CD14-positive monocyte (primary cell): ENCODE measurements at regions not wholly inside any gene's neighbourhood (a gene's known extent, or its start where the extent isn't known, plus 50 kb on each side); places are given as distances from the start of the nearest gene placed in this dataset.
A peak's percentile ranks its signal among the peaks of the same experiment; 100 is the strongest.

Source experiments
- DNase-seq, 3 donors: peaks; one replicate each; pipeline ENCODE4 v3.0.0-alpha.2; 2011 to 2022
- H2AFZ ChIP-seq: 2 replicates; pipeline ENCODE4 v1.6.0; 2012; ENCODE audit warnings: mild to moderate bottlenecking, low read depth, low read length, inconsistent platforms; ENCODE audit not compliant: insufficient read depth, poor library complexity, severe bottlenecking
- H3K27ac ChIP-seq, 2 donors: 1 replicate in 1 of 2; 2 replicates in 1 of 2; pipeline ENCODE4 v1.5.1; 2012 to 2013; ENCODE audit warnings: low read length in 2 of 2, control low read depth in 1 of 2, inconsistent platforms in 1 of 2, low read depth in 1 of 2, mild to moderate bottlenecking in 1 of 2
- H3K27me3 ChIP-seq, 2 donors: one replicate each; pipeline versions ENCODE4 v1.6.0 to v1.6.1; 2011 to 2013; ENCODE audit warnings: low read length in 2 of 2; ENCODE audit not compliant: control insufficient read depth in 2 of 2, insufficient read depth in 2 of 2
- H3K36me3 ChIP-seq, 2 donors: replicated peaks in 1 of 2; 1 replicate in 1 of 2; 2 replicates in 1 of 2; pipeline versions ENCODE4 v1.5.1 to v1.6.1; 2012 to 2013; ENCODE audit warnings: low read length in 2 of 2, control low read depth in 1 of 2, inconsistent platforms in 1 of 2, mild to moderate bottlenecking in 1 of 2; ENCODE audit not compliant: insufficient read depth in 2 of 2, control insufficient read depth in 1 of 2
- H3K4me1 ChIP-seq, 2 donors: 1 replicate in 1 of 2; 2 replicates in 1 of 2; pipeline versions ENCODE4 v1.5.1 to v1.6.1; 2012 to 2013; ENCODE audit warnings: low read length in 2 of 2, control low read depth in 1 of 2, inconsistent platforms in 1 of 2, mild to moderate bottlenecking in 1 of 2, moderate library complexity in 1 of 2; ENCODE audit not compliant: insufficient read depth in 2 of 2, control insufficient read depth in 1 of 2
- H3K4me2 ChIP-seq: replicated peaks from 2 replicates; pipeline ENCODE3; 2012; ENCODE audit warnings: low read length, moderate library complexity, mild to moderate bottlenecking; ENCODE audit not compliant: poor library complexity, severe bottlenecking; ENCODE audit errors: extremely low read depth
- H3K4me3 ChIP-seq, 3 experiments: fragments of 200-600 bp in 1 of 3; sonication (generic) in 1 of 3; replicated peaks in 1 of 3; 1 replicate in 2 of 3; 2 replicates in 1 of 3; pipeline ENCODE4 v1.5.1; 2011 to 2013; ENCODE audit warnings: low read length in 3 of 3, mild to moderate bottlenecking in 3 of 3, control low read depth in 2 of 3, low read depth in 2 of 3, inconsistent platforms in 1 of 3, moderate library complexity in 1 of 3
- H3K79me2 ChIP-seq: 2 replicates; pipeline ENCODE4 v1.6.0; 2012; ENCODE audit warnings: mild to moderate bottlenecking, control low read depth, inconsistent platforms, low read length, moderate library complexity; ENCODE audit not compliant: insufficient read depth
- H3K9ac ChIP-seq: 2 replicates; pipeline ENCODE4 v1.6.0; 2017; ENCODE audit warnings: low read length, mild to moderate bottlenecking; ENCODE audit not compliant: insufficient read depth, poor library complexity, severe bottlenecking
- H3K9me3 ChIP-seq, 2 donors: replicated peaks in 1 of 2; 1 replicate in 1 of 2; 2 replicates in 1 of 2; pipeline versions ENCODE4 v1.5.1 to v1.6.1; 2012 to 2013; ENCODE audit warnings: low read length in 2 of 2, control low read depth in 1 of 2; ENCODE audit not compliant: control insufficient read depth in 1 of 2, insufficient read depth in 1 of 2
- H4K20me1 ChIP-seq: 2 replicates; pipeline ENCODE4 v1.6.0; 2012; ENCODE audit warnings: mild to moderate bottlenecking, low read length, control low read depth, moderate library complexity; ENCODE audit not compliant: insufficient read depth
- H3K27ac Mint-ChIP-seq, 7 donors: one replicate each; pipeline ENCODE4 v1.8.0; 2020; ENCODE audit warnings: mild to moderate bottlenecking in 7 of 7, mixed read lengths in 7 of 7, moderate library complexity in 6 of 7, inconsistent platforms in 2 of 7
- H3K27me3 Mint-ChIP-seq, 3 donors: one replicate each; pipeline ENCODE4 v1.8.0; 2021 to 2022; ENCODE audit warnings: low read depth in 3 of 3, mild to moderate bottlenecking in 3 of 3, mixed read lengths in 3 of 3, moderate library complexity in 3 of 3, inconsistent platforms in 1 of 3
- H3K36me3 Mint-ChIP-seq, 2 donors: one replicate each; pipeline ENCODE4 v1.8.0; 2020; ENCODE audit warnings: mixed read lengths in 2 of 2, inconsistent platforms in 1 of 2, mild to moderate bottlenecking in 1 of 2
- H3K4me1 Mint-ChIP-seq: one replicate; pipeline ENCODE4 v1.8.0; 2020; ENCODE audit warnings: mild to moderate bottlenecking, mixed read lengths
- H3K4me3 Mint-ChIP-seq, 2 donors: one replicate each; pipeline ENCODE4 v1.8.0; 2020; ENCODE audit warnings: mild to moderate bottlenecking in 2 of 2, mixed read lengths in 2 of 2, moderate library complexity in 1 of 2
- H3K9me3 Mint-ChIP-seq, 7 donors: one replicate each; pipeline ENCODE4 v1.8.0; 2020 to 2022; ENCODE audit warnings: mixed read lengths in 7 of 7, mild to moderate bottlenecking in 6 of 7, moderate library complexity in 6 of 7, inconsistent platforms in 2 of 7
- WGBS: methylation state at CpG from one replicate; pipeline ENCODE4 v1.1.5; 2013; ENCODE audit warnings: missing lambda C conversion rate; ENCODE audit not compliant: insufficient coverage; 5-methylcytosine and 5-hydroxymethylcytosine counted together
- intact Hi-C, 2 donors: fragments of 100-400 bp; cut with micrococcal nuclease; formaldehyde crosslinking; loops; one replicate each; pipeline versions ENCODE4 v1.15.0 to v1.15.1; 2023
- TF ChIP-seq, protein P1 (sequence below): fragments of 200-600 bp; IDR thresholded peaks from one replicate; pipeline ENCODE4 v1.8.0; 2022; ENCODE audit warnings: antibody characterized with exemption, mild to moderate bottlenecking

DNA sequence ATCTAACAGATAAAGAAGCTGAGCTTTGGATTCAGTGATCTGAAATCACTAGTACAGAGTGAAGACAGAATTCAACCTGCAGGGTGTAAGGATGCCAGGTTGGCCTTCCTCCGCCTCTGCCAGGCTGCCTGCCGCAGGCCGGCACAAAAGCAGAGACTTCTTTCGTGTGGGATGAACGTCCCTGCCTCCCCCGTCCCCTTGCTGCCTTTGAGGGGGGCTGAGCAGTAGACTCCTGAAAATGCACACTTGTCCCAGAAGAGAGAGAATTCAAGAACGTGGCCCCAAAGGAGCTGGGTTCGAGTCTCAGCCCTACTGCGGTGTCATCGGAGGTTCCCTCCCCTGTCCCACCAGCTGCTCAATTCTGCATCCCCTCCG lies 154.3 kb downstream of the BCL11B start:
- Histone ChIP-seq H3K4me2 (no peak overlapping the region), H3K9me3 (peaks cover 0 to 4% of the 10 kb centered on the region in 2 donors), H3K4me1 (peaks cover 0 to 4% of the 10 kb centered on the region in 2 donors), H3K4me3 (no peak overlapping the region), H2AFZ (no peak overlapping the region), H3K27me3 (peaks cover 3 to 43% of the 10 kb centered on the region in 2 donors), H3K9ac (no peak overlapping the region), H3K36me3 (no peaks in the 10 kb centered on the region), H3K27ac (no peak overlapping the region), H3K79me2 (no peaks in the 10 kb centered on the region), H4K20me1 (no peaks in the 10 kb centered on the region)
- peaks cover 33 to 56% (median 36%) of the 10 kb centered on the region in 3 donors for H3K27me3 Mint-ChIP-seq
- TF ChIP-seq, protein P1, sequence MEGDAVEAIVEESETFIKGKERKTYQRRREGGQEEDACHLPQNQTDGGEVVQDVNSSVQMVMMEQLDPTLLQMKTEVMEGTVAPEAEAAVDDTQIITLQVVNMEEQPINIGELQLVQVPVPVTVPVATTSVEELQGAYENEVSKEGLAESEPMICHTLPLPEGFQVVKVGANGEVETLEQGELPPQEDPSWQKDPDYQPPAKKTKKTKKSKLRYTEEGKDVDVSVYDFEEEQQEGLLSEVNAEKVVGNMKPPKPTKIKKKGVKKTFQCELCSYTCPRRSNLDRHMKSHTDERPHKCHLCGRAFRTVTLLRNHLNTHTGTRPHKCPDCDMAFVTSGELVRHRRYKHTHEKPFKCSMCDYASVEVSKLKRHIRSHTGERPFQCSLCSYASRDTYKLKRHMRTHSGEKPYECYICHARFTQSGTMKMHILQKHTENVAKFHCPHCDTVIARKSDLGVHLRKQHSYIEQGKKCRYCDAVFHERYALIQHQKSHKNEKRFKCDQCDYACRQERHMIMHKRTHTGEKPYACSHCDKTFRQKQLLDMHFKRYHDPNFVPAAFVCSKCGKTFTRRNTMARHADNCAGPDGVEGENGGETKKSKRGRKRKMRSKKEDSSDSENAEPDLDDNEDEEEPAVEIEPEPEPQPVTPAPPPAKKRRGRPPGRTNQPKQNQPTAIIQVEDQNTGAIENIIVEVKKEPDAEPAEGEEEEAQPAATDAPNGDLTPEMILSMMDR = no peak
- H3K4me3 Mint-ChIP-seq = peak overlapping the region in 1 of 2 donors; percentile 82
- H3K27ac Mint-ChIP-seq = no peak overlapping the region
- 74% methylated on average over 7 of the region's 11 CpGs for WGBS
- H3K36me3 Mint-ChIP-seq = no peaks in the 10 kb centered on the region
- DNase-seq = no peak
- peaks cover 7% of the 10 kb centered on the region for H3K4me1 Mint-ChIP-seq
- H3K9me3 Mint-ChIP-seq = peaks cover 0 to 8% (median 2%) of the 10 kb centered on the region in 7 donors
- intact Hi-C loops = no loop called here

GRCh38 chr14:99118046-99118721 lies 153.8 kb downstream of the BCL11B start:
- Mint-ChIP-seq H3K36me3 (no peaks in the 10 kb centered on the region), H3K4me3 (peak overlapping the region; percentile 24 to 82), H3K4me1 (peaks cover 7% of the 10 kb centered on the region), H3K27ac (no peak overlapping the region), H3K9me3 (peaks cover 0 to 8% (median 2%) of the 10 kb centered on the region in 7 donors), H3K27me3 (peaks cover 33 to 56% (median 36%) of the 10 kb centered on the region in 3 donors)
- WGBS = 5% methylated on average over 43 of the region's 53 CpGs
- H3K9ac ChIP-seq = no peak overlapping the region
- H3K36me3 ChIP-seq = no peaks in the 10 kb centered on the region
- H3K4me3 ChIP-seq = no peak overlapping the region
- no peak for DNase-seq
- intact Hi-C loops = no loop called here
- peaks cover 3 to 42% of the 10 kb centered on the region in 2 donors for H3K27me3 ChIP-seq
- H4K20me1 ChIP-seq = no peaks in the 10 kb centered on the region
- no peaks in the 10 kb centered on the region for H3K79me2 ChIP-seq
- no peak overlapping the region for H3K27ac ChIP-seq
- H3K9me3 ChIP-seq = peaks cover 0 to 4% of the 10 kb centered on the region in 2 donors
- H3K4me2 ChIP-seq = no peak overlapping the region
- H2AFZ ChIP-seq = no peak overlapping the region
- TF ChIP-seq, protein P1 = no peak
- peaks cover 0 to 4% of the 10 kb centered on the region in 2 donors for H3K4me1 ChIP-seq
